ENCODE measurements at regions not wholly inside any gene's neighbourhood (a gene's known extent, or its start where the extent isn't known, plus 50 kb on each side); places are given as distances from the start of the nearest gene placed in this dataset.

GRCh38 chr18:45538444-45538843, 76.8 kb upstream of the SLC14A2 start:
- Histone ChIP-seq H2AFZ (ENCODE audit: low read length) (no peak overlapping the region), H3K9me3 (ENCODE audit: low read length) (no peaks in the 10 kb centered on the region), H3K9ac (ENCODE audit: insufficient read depth, low read depth, low read length) (no peak overlapping the region), H3K4me3 (replicated peaks in 1 of 3; ENCODE audit: insufficient read depth in 1 of 3, low read depth in 2 of 3, low read length in 3 of 3) (no peak overlapping the region), H3K4me2 (ENCODE audit: low read depth, low read length) (no peak overlapping the region), H3K27ac (ENCODE audit: extremely low read length, insufficient read depth, low read length) (no peak overlapping the region), H3K4me1 (ENCODE audit: insufficient read depth, low read length) (no peaks in the 10 kb centered on the region), H3K36me3 (replicated peaks in 1 of 2; ENCODE audit: control insufficient read depth in 1 of 2, insufficient read depth in 2 of 2, low read length in 2 of 2) (no peaks in the 10 kb centered on the region), H3K27me3 (ENCODE audit: control insufficient read depth in 1 of 2, insufficient read depth in 2 of 2, low read length in 2 of 2) (no peaks in the 10 kb centered on the region), H3K79me2 (ENCODE audit: insufficient read depth, low read length) (no peaks in the 10 kb centered on the region), H4K20me1 (ENCODE audit: insufficient read depth, low read length) (no peaks in the 10 kb centered on the region)
- ChIA-PET POLR2A (no interaction called here), CTCF (ENCODE audit: low intra/inter-chr PET ratio, low total read pairs) (no interaction called here)
- FAIRE-seq (no peak), DNase-seq (ENCODE audit: low spot score) (no peak), ATAC-seq (no peak)
- no TSS peak for BruUV-seq (replicated peaks)
- 0% methylated on average over 1 of the region's 2 CpGs for WGBS (ENCODE audit: low lambda C conversion rate)
- intact Hi-C loops (cut with micrococcal nuclease; ENCODE audit: unreplicated experiment) (no loop called here), in situ Hi-C loops (cut with HindIII; ENCODE audit: extremely low pct_ligation_motif_present, low pct_unique_long_range_greater_than_20kb) (no loop called here)
- TF ChIP-seq MAFK (conservative IDR thresholded peaks at IDR 0.05 in 1 of 2, IDR thresholded peaks at IDR 0.05 in 1 of 2; ENCODE audit: low read length in 2 of 2) = peak; percentile 7 to 30; a peak in 2 of 4 replicates
- no peak for TF ChIP-seq ZNF616 (CRISPR knock-in tag; IDR thresholded peaks at IDR 0.05; ENCODE audit: low read depth)
- no peak for TF ChIP-seq CAMTA2 (CRISPR knock-in tag; IDR thresholded peaks at IDR 0.05; ENCODE audit: borderline replicate concordance)

GRCh38 chr18:45539491-45539891, 75.8 kb upstream of the SLC14A2 start:
- ATAC-seq (no peak), DNase-seq (ENCODE audit: low spot score) (no peak), FAIRE-seq (no peak)
- Histone ChIP-seq H3K9me3 (ENCODE audit: low read length) (no peaks in the 10 kb centered on the region), H3K9ac (ENCODE audit: insufficient read depth, low read depth, low read length) (no peak overlapping the region), H3K79me2 (ENCODE audit: insufficient read depth, low read length) (no peaks in the 10 kb centered on the region), H3K27me3 (ENCODE audit: control insufficient read depth in 1 of 2, insufficient read depth in 2 of 2, low read length in 2 of 2) (no peaks in the 10 kb centered on the region), H4K20me1 (ENCODE audit: insufficient read depth, low read length) (no peaks in the 10 kb centered on the region), H3K27ac (ENCODE audit: extremely low read length, insufficient read depth, low read length) (no peak overlapping the region), H3K36me3 (replicated peaks in 1 of 2; ENCODE audit: control insufficient read depth in 1 of 2, insufficient read depth in 2 of 2, low read length in 2 of 2) (no peaks in the 10 kb centered on the region), H2AFZ (ENCODE audit: low read length) (no peak overlapping the region), H3K4me2 (ENCODE audit: low read depth, low read length) (no peak overlapping the region), H3K4me1 (ENCODE audit: insufficient read depth, low read length) (no peaks in the 10 kb centered on the region), H3K4me3 (replicated peaks in 1 of 3; ENCODE audit: insufficient read depth in 1 of 3, low read depth in 2 of 3, low read length in 3 of 3) (no peak overlapping the region)
- in situ Hi-C loops (cut with HindIII; ENCODE audit: extremely low pct_ligation_motif_present, low pct_unique_long_range_greater_than_20kb) (no loop called here), intact Hi-C loops (cut with micrococcal nuclease; ENCODE audit: unreplicated experiment) (no loop called here)
- WGBS (ENCODE audit: low lambda C conversion rate) = 53% methylated on average over 4 of the region's 5 CpGs
- ChIA-PET CTCF (ENCODE audit: low intra/inter-chr PET ratio, low total read pairs) (no interaction called here), POLR2A (no interaction called here)
- BruUV-seq (replicated peaks) = no TSS peak
- TF ChIP-seq USF2 (IDR thresholded peaks at IDR 0.05; ENCODE audit: low read depth, low read length) (no peak), USF2 (CRISPR knock-in tag; IDR thresholded peaks at IDR 0.05; ENCODE audit: borderline replicate concordance) (no peak), HINFP (CRISPR knock-in tag; IDR thresholded peaks at IDR 0.05; ENCODE audit: low read depth) (no peak), STAT6 (CRISPR knock-in tag; IDR thresholded peaks at IDR 0.05; ENCODE audit: borderline replicate concordance) (no peak), ZNF10 (CRISPR knock-in tag; IDR thresholded peaks at IDR 0.05; ENCODE audit: borderline replicate concordance, low read depth) (no peak), RNF2 (conservative IDR thresholded peaks at IDR 0.05; ENCODE audit: low read depth) (no peak), TBP (CRISPR knock-in tag; IDR thresholded peaks at IDR 0.05) (no peak), ZEB1 (IDR thresholded peaks at IDR 0.05; ENCODE audit: insufficient replicate concordance, low read depth) (no peak)
